ENCODE measurements at regions not wholly inside any gene's neighbourhood (a gene's known extent, or its start where the extent isn't known, plus 50 kb on each side); places are given as distances from the start of the nearest gene placed in this dataset.
"Not testable (repeated sequence)": the region's sequence is repeated elsewhere in the genome, so short reads cannot be mapped to it uniquely, and the experiment has no call there.

- no peak for TF ChIP-seq CTCF (IDR thresholded peaks at IDR 0.05)
- no peak for TF ChIP-seq POLR2A (IDR thresholded peaks at IDR 0.05)
- Histone ChIP-seq H3K4me3 (no peak overlapping the region), H3K9me3 (no peaks in the 10 kb centered on the region), H3K36me3 (no peaks in the 10 kb centered on the region), H3K27me3 (no peaks in the 10 kb centered on the region), H3K27ac (no peak overlapping the region), H3K4me1 (no peaks in the 10 kb centered on the region)
- DNase-seq = no peak
These were observed 295.8 kb downstream of the MAGEB5 start for GRCh38 chrX:26511589-26512363.

GRCh38 chrX:26470941-26471340 lies 255.0 kb downstream of the MAGEB5 start:
- Histone ChIP-seq H3K4me1 (no peaks in the 10 kb centered on the region), H3K27ac (no peak overlapping the region), H3K36me3 (no peaks in the 10 kb centered on the region), H3K9me3 (no peaks in the 10 kb centered on the region), H3K4me3 (no peak overlapping the region), H3K27me3 (no peaks in the 10 kb centered on the region)
- no peak for DNase-seq
- TF ChIP-seq POLR2A (IDR thresholded peaks at IDR 0.05) (no peak), CTCF (IDR thresholded peaks at IDR 0.05) (no peak)

- H3K27me3 ChIP-seq = no peaks in the 10 kb centered on the region
- no peaks in the 10 kb centered on the region for H3K36me3 ChIP-seq
- no peak overlapping the region for H3K4me3 ChIP-seq
- TF ChIP-seq POLR2A (IDR thresholded peaks at IDR 0.05) = no peak
- no peak for TF ChIP-seq CTCF (IDR thresholded peaks at IDR 0.05)
- no peaks in the 10 kb centered on the region for H3K9me3 ChIP-seq
- H3K4me1 ChIP-seq = no peaks in the 10 kb centered on the region
- H3K27ac ChIP-seq = no peak overlapping the region
- no peak for DNase-seq
These were observed 250.4 kb downstream of the MAGEB5 start for GRCh38 chrX:26466387-26466786.

GRCh38 chrX:26445288-26445687 lies 229.3 kb downstream of the MAGEB5 start:
- TF ChIP-seq CTCF (IDR thresholded peaks at IDR 0.05) (no peak), POLR2A (IDR thresholded peaks at IDR 0.05) (no peak)
- Histone ChIP-seq H3K27ac (no peak overlapping the region), H3K4me1 (no peaks in the 10 kb centered on the region), H3K36me3 (no peaks in the 10 kb centered on the region), H3K9me3 (no peaks in the 10 kb centered on the region), H3K27me3 (no peaks in the 10 kb centered on the region), H3K4me3 (no peak overlapping the region)
- no peak for DNase-seq

- H3K27me3 ChIP-seq, H3K9me3 ChIP-seq, H3K4me1 ChIP-seq, H3K27ac ChIP-seq, DNase-seq, H3K36me3 ChIP-seq, H3K4me3 ChIP-seq: not testable (repeated sequence)
These were observed 228.4 kb downstream of the MAGEB5 start for GRCh38 chrX:26444417-26444816.

GRCh38 chrX:26442340-26442739 lies 226.4 kb downstream of the MAGEB5 start:
- Histone ChIP-seq H3K27me3 (no peaks in the 10 kb centered on the region), H3K27ac (no peak overlapping the region), H3K4me3 (no peak overlapping the region), H3K36me3 (no peaks in the 10 kb centered on the region), H3K4me1 (no peaks in the 10 kb centered on the region), H3K9me3 (no peaks in the 10 kb centered on the region)
- no peak for DNase-seq
- no peak for TF ChIP-seq CTCF (IDR thresholded peaks at IDR 0.05)
- TF ChIP-seq POLR2A (IDR thresholded peaks at IDR 0.05) = no peak

Measured in Peyer's patch (tissue), 4 donors.